Endothelial cell of umbilical vein (primary cell): ENCODE measurements at regions not wholly inside any gene's neighbourhood (a gene's known extent, or its start where the extent isn't known, plus 50 kb on each side); places are given as distances from the start of the nearest gene placed in this dataset.

ENCODE experiments used
- BruUV-seq: library from RNA; stranded (reverse); fragments of 400-500 nt; replicated peaks from 2 replicates; lab custom pipeline; 2021; lab: Mats Ljungman, UMichigan
- CTCF ChIA-PET: fragments of 300-600, 350-600 bp; sonication (Branson Sonifier 250); formaldehyde crosslinking; loops from one replicate; lab custom pipeline; 2021; ENCODE audit warnings: antibody characterized with exemption, inconsistent platforms; lab: Charles Lee
- POLR2A ChIA-PET: fragments of 300-600, 350-600 bp; sonication (Branson Sonifier 250); formaldehyde crosslinking; loops from one replicate; lab custom pipeline; 2021; ENCODE audit warnings: antibody characterized with exemption, inconsistent platforms; lab: Charles Lee
- DNase-seq: peaks from one replicate; pipeline ENCODE4 v3.0.0-alpha.2; 2011; ENCODE audit warnings: low read depth, low spot score
- FAIRE-seq: peaks from 2 replicates; lab custom pipeline; 2011; peaks lifted over from hg19 to GRCh38; lab: Jason Lieb, UNC
- H2AFZ ChIP-seq: 2 replicates; pipeline ENCODE4 v1.6.0; 2012; ENCODE audit warnings: low read depth, low read length, control low read depth, inconsistent platforms
- H3K27ac ChIP-seq: 2 replicates; pipeline ENCODE4 v1.5.1; 2011; ENCODE audit warnings: low read depth, mild to moderate bottlenecking, control low read depth, low read length, moderate library complexity; ENCODE audit not compliant: insufficient read depth
- H3K27me3 ChIP-seq, 2 experiments: 2 replicates each; pipeline versions ENCODE4 v1.6.0 to v1.6.1; 2011; ENCODE audit warnings: low read length in 2 of 2, mixed read lengths in 1 of 2; ENCODE audit not compliant: control insufficient read depth in 2 of 2, insufficient read depth in 2 of 2
- H3K36me3 ChIP-seq, 2 experiments: 2 replicates in 1 of 2; 3 replicates in 1 of 2; pipeline ENCODE4 v1.5.1; 2011; ENCODE audit warnings: low read length in 2 of 2, mild to moderate bottlenecking in 1 of 2, moderate library complexity in 1 of 2; ENCODE audit not compliant: control insufficient read depth in 2 of 2, insufficient read depth in 2 of 2; ENCODE audit errors: extremely low read depth in 1 of 2
- H3K4me1 ChIP-seq: 3 replicates; pipeline ENCODE4 v1.5.1; 2011; ENCODE audit warnings: mild to moderate bottlenecking, low read length; ENCODE audit not compliant: control insufficient read depth, insufficient read depth; ENCODE audit errors: extremely low read depth
- H3K4me2 ChIP-seq: 2 replicates; pipeline ENCODE4 v1.6.1; 2011; ENCODE audit warnings: low read length, control low read depth, mixed read lengths; ENCODE audit not compliant: insufficient read depth
- H3K4me3 ChIP-seq, 3 experiments: fragments of 200-600 bp in 1 of 3; sonication (generic), shearing (Covaris generic) in 1 of 3; replicated peaks in 1 of 3; 2 replicates each; pipeline ENCODE4 v1.5.1; 2011 to 2016; ENCODE audit warnings: control low read depth in 3 of 3, low read length in 3 of 3, mild to moderate bottlenecking in 2 of 3, inconsistent platforms in 1 of 3, low read depth in 1 of 3, moderate library complexity in 1 of 3; ENCODE audit not compliant: insufficient read depth in 1 of 3
- H3K79me2 ChIP-seq: 2 replicates; pipeline ENCODE4 v1.6.0; 2012; ENCODE audit warnings: low read length, inconsistent platforms; ENCODE audit not compliant: control insufficient read depth, insufficient read depth
- H3K9ac ChIP-seq: replicated peaks from 2 replicates; pipeline ENCODE3; 2011; ENCODE audit warnings: low read length, control low read depth; ENCODE audit not compliant: insufficient read depth; ENCODE audit errors: extremely low read depth
- H3K9me1 ChIP-seq: replicated peaks from 3 replicates; pipeline ENCODE4 v1.6.0; 2011; ENCODE audit warnings: mild to moderate bottlenecking, low read length; ENCODE audit not compliant: control insufficient read depth, insufficient read depth; ENCODE audit errors: extremely low read depth
- H3K9me3 ChIP-seq: replicated peaks from 2 replicates; pipeline ENCODE4 v1.5.1; 2012; ENCODE audit warnings: low read length, inconsistent platforms; ENCODE audit not compliant: control insufficient read depth, insufficient read depth
- H4K20me1 ChIP-seq: replicated peaks from 2 replicates; pipeline ENCODE3; 2011; ENCODE audit warnings: mild to moderate bottlenecking, low read length; ENCODE audit not compliant: control insufficient read depth, insufficient read depth; ENCODE audit errors: extremely low read depth
- EZH2 ChIP-seq: IDR thresholded peaks from 2 replicates; pipeline ENCODE4 v1.6.1; 2012; ENCODE audit warnings: borderline replicate concordance, low read depth, mild to moderate bottlenecking, moderate library complexity, low read length, inconsistent platforms; ENCODE audit not compliant: severe bottlenecking
- FOS ChIP-seq: IDR thresholded peaks from 2 replicates; pipeline ENCODE4 v1.6.1; 2011; ENCODE audit warnings: mild to moderate bottlenecking, low read length, moderate library complexity, borderline replicate concordance; ENCODE audit not compliant: insufficient read depth
- GATA2 ChIP-seq: IDR thresholded peaks from 2 replicates; pipeline ENCODE4 v1.7.0; 2011; ENCODE audit warnings: low read depth, mild to moderate bottlenecking, moderate library complexity, mixed read lengths, low read length; ENCODE audit not compliant: insufficient read length, insufficient read depth
- JUN ChIP-seq: IDR thresholded peaks from 2 replicates; pipeline ENCODE4 v1.6.1; 2011; ENCODE audit warnings: borderline replicate concordance, low read depth; ENCODE audit not compliant: insufficient read length, insufficient read depth
- MYC ChIP-seq: IDR thresholded peaks from one replicate; pipeline ENCODE4 v1.6.1; 2011; ENCODE audit warnings: mild to moderate bottlenecking, low read depth, low read length
- POLR2A ChIP-seq: IDR thresholded peaks from 2 replicates; pipeline ENCODE4 v1.6.1; 2012; ENCODE audit warnings: low read depth, mild to moderate bottlenecking, control low read depth, low read length
- POLR2AphosphoS5 ChIP-seq: IDR thresholded peaks from 2 replicates; pipeline ENCODE4 v1.6.1; 2012; ENCODE audit warnings: low read depth, mild to moderate bottlenecking, control low read depth, low read length, moderate library complexity; ENCODE audit not compliant: insufficient read depth
- dilution Hi-C: fragments of 300-500 bp; cut with MboI; formaldehyde crosslinking; loops from one replicate; pipeline ENCODE4 v1.15.0; 2019; ENCODE audit warnings: low sequenced_read_pairs; ENCODE audit not compliant: extremely low pct_ligation_motif_present
- intact Hi-C: fragments of 100-400 bp; cut with micrococcal nuclease; formaldehyde crosslinking; loops from one replicate; pipeline ENCODE4 v1.10.0; 2022
- TF ChIP-seq, protein P1 (sequence below): IDR thresholded peaks from 2 replicates; pipeline ENCODE4 v1.6.1; 2011; ENCODE audit not compliant: insufficient read depth, insufficient read length
- TF ChIP-seq, protein P2 (sequence below), 2 donors: IDR thresholded peaks; 1 replicate in 1 of 2; 2 replicates in 1 of 2; pipeline ENCODE4 v1.5.1; 2011; ENCODE audit warnings: low read length in 2 of 2, mild to moderate bottlenecking in 2 of 2, moderate library complexity in 2 of 2, control low read depth in 1 of 2, inconsistent platforms in 1 of 2, low read depth in 1 of 2; ENCODE audit not compliant: insufficient read depth in 1 of 2; ENCODE audit errors: extremely low read depth in 1 of 2

DNA sequence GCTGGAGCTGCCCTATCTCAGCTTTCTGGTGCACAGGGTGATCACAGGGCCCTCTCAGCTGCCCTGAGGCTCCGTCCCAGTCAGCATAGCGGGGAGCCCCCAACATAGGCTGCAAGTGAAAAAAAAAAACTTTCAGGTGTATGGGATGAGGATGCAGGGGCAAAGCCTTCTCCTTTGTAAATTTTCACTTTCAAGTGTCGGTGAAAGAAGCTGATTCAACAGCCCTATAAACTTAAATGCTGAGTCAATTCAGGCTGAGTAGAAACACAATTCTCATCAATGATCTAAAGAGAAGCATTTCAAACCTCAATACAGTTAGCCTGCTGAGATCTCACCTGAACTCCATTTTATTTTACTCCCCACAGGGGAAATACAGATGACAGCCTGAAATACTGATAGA lies 171.2 kb downstream of the SEC16B start:
- Histone ChIP-seq H3K9me1 (no peaks in the 10 kb centered on the region), H3K9me3 (no peaks in the 10 kb centered on the region), H4K20me1 (no peaks in the 10 kb centered on the region), H2AFZ (no peak overlapping the region), H3K36me3 (no peaks in the 10 kb centered on the region), H3K4me1 (no peaks in the 10 kb centered on the region), H3K4me2 (no peak overlapping the region), H3K9ac (no peak overlapping the region), H3K27ac (no peak overlapping the region), H3K4me3 (no peak overlapping the region), H3K79me2 (no peaks in the 10 kb centered on the region), H3K27me3 (no peaks in the 10 kb centered on the region)
- BruUV-seq: no TSS peak
- dilution Hi-C loops (no loop called here), intact Hi-C loops (no loop called here)
- DNase-seq (no peak), FAIRE-seq (no peak)
- POLR2A ChIA-PET: no interaction called here
- CTCF ChIA-PET: no interaction called here
- TF ChIP-seq POLR2AphosphoS5 (no peak), FOS (no peak), POLR2A (no peak), GATA2 (no peak), EZH2 (no peak), MYC (no peak), JUN (no peak)
- TF ChIP-seq, protein P1, sequence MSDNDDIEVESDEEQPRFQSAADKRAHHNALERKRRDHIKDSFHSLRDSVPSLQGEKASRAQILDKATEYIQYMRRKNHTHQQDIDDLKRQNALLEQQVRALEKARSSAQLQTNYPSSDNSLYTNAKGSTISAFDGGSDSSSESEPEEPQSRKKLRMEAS: no peak
- TF ChIP-seq, protein P2, sequence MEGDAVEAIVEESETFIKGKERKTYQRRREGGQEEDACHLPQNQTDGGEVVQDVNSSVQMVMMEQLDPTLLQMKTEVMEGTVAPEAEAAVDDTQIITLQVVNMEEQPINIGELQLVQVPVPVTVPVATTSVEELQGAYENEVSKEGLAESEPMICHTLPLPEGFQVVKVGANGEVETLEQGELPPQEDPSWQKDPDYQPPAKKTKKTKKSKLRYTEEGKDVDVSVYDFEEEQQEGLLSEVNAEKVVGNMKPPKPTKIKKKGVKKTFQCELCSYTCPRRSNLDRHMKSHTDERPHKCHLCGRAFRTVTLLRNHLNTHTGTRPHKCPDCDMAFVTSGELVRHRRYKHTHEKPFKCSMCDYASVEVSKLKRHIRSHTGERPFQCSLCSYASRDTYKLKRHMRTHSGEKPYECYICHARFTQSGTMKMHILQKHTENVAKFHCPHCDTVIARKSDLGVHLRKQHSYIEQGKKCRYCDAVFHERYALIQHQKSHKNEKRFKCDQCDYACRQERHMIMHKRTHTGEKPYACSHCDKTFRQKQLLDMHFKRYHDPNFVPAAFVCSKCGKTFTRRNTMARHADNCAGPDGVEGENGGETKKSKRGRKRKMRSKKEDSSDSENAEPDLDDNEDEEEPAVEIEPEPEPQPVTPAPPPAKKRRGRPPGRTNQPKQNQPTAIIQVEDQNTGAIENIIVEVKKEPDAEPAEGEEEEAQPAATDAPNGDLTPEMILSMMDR (IDR thresholded peaks at IDR 0.05; ENCODE audit: extremely low read depth in 1 of 2, insufficient read depth in 1 of 2, low read depth in 1 of 2, low read length in 2 of 2): no peak
